GM19025 (cell line): ENCODE measurements at regions not wholly inside any gene's neighbourhood (a gene's known extent, or its start where the extent isn't known, plus 50 kb on each side); places are given as distances from the start of the nearest gene placed in this dataset.

ENCODE experiments used
- ATAC-seq: cut with Tn5 transposase; IDR thresholded peaks from one replicate; pipeline ENCODE4 v1.9.1; 2021; ENCODE audit warnings: mild to moderate bottlenecking, low read depth, moderate library complexity; ENCODE audit not compliant: unreplicated experiment

GRCh38 chr11:113556036-113556435 lies 80.8 kb upstream of the DRD2 start:
- no peak for ATAC-seq

DNA sequence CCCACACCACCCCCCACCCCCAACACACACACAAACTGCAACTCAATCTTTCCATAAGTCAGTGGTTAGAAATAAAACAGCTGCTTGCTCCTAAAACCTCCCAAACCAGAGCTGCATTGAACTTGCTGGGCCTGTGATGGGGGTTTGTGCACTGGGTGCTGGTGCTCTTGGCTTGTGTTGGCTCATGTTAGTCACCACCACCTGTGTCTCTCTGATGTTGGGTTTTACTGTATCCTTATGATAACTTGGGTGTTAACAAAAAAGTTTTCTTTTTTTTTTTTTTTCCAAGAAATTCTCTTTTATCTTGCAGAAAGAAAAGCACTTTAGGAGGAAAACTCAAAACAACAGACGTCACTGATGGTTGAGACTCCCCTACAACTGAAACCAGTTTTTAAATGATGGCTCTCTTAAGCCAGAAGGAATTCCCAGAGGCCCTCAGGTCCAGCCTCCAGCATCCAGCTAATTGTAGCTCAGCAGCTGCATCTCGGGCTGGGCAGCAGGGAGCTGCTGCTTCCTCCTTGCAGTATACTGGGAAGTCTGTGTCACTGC lies 79.9 kb upstream of the DRD2 start:
- no peak for ATAC-seq

DNA sequence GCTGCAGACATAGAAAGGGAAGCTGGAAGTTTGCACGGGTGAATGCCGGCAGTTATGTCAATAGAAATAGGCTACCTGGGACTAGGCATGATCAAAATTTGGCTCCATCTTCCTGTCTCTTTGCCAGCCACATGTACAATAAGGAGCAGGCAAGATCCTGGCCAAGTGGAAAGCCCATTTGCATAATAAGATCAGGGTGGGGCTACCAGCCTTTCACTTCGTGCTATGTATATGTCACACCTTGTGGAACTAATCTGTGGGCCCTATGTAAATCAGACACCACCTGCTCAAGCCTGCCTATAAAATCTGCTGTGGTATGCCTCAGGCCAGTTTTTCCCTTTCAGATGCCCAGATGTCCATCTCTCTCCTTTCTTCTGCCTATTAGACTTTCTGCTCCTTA lies 79.3 kb upstream of the DRD2 start:
- ATAC-seq = no peak

- ATAC-seq = no peak
These were observed 78.7 kb upstream of the DRD2 start for GRCh38 chr11:113553915-113554314.

DNA sequence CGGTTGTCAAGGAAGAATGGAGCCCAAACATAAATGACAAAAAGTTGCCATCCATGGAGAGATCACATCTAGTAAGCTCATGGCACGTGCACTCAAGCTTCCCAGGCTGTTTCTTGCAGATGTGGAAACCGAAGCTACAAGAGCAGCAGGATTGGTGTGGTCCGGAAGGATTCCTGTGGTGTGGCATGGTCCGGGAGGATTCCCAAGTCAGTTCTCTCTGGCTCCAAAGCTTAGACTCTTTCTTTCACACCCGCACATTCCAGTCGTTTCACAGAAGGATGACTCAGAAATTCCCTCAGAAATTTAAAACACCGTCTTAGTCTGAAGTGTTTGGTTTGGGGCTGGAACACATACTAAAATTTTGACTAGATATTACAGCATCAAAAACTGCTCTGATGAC lies 78.0 kb upstream of the DRD2 start:
- no peak for ATAC-seq

DNA sequence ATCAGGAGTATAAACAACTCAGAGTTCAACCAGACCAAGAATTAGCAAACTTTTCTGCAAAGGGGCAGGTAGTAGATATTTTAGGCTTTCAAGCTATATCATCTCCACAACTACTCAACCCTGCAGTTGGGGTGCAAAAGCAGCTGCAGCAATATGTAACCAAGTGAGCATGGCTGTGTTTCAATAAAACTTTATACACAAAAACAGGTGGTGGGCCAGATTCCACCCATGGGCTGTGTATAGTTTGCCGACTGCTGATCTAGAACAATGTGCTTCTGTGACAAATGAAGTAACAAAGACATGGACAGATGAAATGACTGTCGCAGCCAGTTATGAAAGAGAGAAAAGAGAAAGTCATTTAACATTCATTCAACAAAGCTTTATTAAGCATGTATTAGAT lies 77.1 kb upstream of the DRD2 start:
- ATAC-seq = no peak

DNA sequence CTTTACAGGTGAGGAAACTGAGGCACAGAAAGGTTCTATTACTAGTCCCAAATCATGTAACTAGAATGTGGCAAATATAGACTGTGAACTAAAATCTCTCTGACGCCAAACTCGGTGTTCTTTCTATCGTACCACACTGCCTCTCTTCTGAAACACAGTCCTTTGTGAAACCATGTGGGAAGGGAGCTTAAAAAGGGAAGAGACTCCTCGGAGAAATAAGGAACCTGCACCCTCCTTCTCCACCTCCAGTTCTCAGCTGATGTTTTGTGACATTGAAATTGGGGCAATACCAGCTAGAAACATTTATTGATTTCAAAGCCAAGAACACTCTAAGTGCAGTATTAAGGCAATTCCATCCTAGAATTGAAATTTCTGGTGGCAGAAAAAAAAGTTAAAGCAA lies 76.4 kb upstream of the DRD2 start:
- no peak for ATAC-seq

DNA sequence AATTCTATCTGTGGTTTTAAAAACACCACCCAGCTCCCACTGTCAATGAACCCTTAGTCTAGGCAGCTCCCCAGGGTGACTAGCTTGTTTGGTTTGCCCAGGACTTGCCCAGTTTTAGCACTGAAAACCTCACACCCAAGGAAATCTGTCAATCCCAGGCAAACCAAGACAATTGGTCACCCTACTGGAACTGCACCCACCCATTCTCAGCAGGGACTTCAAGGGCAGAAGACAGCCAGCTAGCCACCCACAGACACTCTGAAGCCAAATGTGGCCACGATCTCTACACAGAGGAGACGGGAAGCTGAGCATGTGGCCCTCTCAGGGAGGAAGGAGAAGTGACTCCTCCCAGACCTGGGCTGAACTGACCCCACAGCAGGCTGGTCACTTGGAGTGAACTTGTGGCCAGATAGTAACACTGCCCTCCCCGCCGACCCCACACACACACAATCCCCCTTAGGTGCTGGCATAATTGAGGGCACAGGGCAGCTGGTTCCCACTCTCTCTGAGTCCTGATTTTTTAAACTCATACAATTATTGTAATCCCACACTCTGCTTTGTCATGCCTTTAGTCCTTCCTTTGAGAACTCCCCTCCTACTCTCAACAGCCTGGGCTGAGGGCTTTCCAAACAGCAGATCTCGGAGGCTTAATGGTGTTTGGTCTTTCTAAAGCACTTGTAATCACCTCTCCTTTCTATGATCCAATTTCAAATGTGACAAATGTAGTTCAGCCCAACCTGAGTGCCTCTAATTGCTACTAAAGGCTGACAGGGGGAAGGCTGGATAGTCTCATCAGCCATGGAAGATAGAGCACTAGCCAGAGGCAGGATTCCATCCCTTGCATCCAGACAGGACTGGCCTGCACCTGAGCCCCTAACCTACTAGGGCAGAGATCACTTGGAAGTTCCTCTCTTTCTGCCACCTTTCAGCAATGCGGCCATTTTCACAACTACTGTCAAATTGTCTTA lies 74.7 kb upstream of the DRD2 start:
- ATAC-seq = no peak

DNA sequence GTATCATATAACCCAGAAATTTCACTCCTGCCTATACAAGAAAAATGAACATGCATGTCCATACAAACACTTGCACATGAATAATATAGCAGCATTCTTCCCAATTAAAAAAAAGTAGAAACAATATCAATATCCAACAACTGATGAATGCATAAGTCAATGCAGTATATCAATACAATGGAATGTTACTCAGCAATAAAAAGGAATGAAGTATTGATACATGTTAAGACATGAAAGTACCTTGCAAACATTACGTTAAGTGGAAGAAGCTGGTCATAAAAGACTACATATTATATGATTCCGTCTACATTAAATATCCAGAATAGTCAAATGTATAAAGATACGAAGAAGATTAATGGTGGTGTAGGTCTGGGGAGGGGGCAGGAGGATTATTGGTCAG lies 73.9 kb upstream of the DRD2 start:
- no peak for ATAC-seq

GRCh38 chr11:113547739-113548138 lies 72.5 kb upstream of the DRD2 start:
- no peak for ATAC-seq

DNA sequence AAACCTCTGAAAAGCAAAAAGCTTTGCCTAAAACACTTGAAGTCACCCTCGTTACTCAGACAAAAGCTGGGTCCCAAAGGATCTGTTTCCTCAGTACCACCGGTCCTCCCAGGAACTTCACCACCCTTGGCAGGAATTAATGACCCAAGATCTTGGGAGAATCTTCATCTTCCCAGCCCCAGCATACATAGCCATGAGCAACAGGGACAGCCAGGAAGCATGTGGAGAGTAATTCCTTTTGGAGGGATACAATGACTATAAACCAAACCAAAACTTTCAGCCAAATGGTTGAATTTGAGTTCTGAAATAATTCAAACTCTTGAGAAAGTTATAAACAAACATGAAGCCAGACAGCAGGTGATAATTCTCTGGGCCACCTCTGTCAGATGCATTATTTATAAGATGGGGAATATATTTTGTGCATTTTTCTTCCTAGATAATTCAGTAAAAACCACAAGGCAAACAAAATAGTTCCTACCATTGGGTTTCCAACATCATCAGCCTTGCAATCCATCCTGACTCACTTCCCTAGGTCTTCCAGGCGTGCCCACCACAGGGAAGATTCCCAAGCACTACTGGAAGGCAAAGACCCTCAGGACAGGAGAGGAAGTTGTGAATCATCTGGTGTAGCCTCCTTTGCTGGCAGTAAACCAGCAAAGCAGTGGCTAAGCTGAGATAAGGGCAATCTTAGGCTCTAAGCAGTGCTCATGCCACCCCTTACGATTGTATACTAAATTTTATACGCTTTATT lies 71.7 kb upstream of the DRD2 start:
- no peak for ATAC-seq

- ATAC-seq = no peak
These were observed 67.2 kb upstream of the DRD2 start for GRCh38 chr11:113542420-113542819.

GRCh38 chr11:113540416-113541330 lies 65.5 kb upstream of the DRD2 start:
- ATAC-seq = no peak

DNA sequence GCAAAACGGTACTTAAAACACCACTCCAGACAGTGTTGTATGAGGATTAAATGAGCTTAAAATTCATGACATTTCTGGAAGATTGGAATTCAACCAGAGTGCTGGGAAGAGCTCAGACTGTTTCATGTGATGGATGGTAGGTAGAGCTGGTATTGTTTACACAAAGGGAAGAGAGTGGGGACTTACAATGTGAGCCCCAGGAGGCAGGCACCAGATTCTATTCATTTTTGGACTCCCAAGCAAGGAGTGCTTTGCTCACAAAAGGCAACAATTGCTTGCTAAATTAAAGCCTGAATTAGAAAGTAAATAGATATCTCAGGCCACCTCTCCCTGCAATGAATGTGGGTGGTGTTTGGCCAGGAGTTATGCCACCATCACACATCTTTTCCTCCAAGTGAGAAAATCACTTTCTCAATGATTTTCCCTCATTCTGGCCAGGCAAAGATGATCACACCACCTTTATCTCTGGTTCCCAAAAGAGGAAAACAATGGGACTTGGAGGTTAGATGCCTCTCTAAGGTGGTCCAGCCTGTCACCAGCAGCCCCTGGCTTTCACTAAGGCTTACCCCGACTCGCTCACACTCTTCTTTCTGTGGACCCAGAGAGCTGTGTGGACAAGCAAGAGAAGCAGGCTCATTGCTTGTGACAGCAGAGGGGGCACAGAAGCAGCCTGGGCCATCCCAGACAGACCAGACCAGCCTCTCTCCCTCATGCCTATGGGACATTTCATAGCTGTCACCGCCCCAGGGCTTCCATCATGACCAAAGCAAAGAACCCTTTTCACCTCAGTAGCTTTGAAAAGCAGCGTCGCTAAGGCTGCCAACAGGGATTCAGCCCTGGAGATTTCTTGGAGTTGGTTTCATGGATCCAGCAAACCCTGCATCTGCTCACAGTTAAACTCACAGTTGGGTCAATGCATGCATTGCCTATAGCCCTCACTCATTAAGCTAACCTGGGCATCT lies 63.5 kb upstream of the DRD2 start:
- no peak for ATAC-seq

GRCh38 chr11:113534625-113535024 lies 59.4 kb upstream of the DRD2 start:
- no peak for ATAC-seq

DNA sequence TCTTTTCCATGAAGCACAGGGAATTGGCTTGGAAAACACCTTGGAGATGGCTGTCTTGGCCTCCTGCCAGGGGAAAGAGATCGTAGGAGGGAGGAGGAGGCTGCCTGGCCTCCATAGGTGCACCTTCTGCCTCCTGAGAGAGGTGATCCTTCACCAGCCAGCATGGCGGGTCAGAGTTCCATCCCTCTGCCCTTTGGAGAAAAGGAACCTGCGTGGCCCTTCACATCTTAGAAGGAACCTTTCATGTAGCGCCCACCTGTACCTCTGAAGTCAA lies 58.2 kb upstream of the DRD2 start:
- no peak for ATAC-seq

DNA sequence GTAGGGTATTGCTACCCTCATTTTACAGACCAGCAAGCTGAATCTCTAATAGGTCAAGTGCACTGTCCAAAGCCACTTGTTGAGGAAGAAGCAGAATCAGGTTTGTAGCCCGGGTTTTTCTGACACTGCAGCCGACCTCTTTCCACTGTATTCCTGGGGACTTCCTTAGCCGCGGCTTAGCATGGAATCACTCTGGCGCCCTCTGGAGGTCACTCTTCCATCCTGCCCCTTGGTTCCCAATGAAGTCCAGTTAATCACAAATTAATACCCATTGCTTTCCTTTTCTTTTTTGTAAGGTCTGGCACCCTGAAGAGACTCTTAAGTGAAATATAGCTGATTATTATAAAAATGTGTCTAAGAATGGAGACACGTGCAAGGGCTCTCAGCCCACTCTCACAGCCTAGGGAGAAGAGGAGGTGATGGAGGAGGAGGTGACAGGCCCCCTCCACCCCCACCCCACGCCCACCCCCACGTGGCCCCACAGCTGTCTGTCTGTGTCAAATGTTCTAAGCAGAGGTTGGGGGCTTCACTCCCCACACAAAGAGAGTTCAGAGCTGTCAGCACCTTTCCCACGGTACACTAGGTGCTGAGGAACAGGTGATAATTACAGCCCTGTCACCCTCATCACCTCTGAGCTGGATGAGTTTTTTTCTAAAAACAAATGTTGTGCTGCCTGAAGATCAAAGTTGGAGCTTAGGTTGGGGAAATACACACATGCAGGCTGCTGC lies 57.7 kb upstream of the DRD2 start:
- ATAC-seq = no peak

DNA sequence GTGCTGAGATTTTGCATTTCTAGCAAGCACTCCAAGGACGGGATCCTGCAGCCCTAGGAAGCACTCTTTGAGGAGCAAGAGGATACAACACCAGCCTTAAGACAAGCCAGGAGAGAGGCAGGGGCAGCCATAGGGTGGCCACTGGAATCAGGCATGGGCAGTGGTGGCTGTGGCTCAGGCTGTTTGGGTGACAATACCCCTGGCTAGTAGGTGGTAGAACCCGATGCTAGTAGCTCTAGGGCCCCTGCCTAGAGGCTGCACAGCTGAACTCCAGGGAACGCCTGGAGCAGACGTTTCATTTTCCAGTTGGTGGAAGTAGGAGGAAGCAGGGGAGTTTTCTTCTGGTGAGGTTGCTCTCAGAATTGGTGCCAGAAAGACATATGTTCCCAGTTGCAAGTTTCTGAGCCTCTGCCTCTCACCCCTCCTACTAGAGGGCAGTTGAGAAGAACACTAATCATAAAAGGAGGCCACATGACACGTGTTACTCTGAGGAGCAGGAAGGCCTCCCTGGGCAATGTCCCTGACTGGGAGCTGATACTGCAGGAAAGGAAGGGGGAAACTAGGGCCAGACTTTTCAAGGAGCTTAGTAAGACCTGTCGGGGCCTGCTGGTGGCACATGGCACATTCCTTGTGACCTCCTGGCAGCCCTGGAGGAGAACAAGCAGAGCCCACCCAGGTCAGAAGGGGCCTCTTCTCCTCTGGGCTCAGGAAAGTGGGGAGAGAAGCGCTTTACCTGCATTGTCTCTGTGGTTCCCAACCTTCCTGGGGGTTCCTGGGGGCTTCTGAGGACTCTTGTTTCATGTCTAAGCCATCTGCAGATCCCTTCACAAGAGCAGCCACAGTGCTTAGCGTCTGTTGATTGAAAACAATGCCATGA lies 56.6 kb upstream of the DRD2 start:
- no peak for ATAC-seq
